ENCODE measurements at regions not wholly inside any gene's neighbourhood (a gene's known extent, or its start where the extent isn't known, plus 50 kb on each side); places are given as distances from the start of the nearest gene placed in this dataset.
"Not testable (repeated sequence)": the region's sequence is repeated elsewhere in the genome, so short reads cannot be mapped to it uniquely, and the experiment has no call there.

- TF ChIP-seq, protein P1, sequence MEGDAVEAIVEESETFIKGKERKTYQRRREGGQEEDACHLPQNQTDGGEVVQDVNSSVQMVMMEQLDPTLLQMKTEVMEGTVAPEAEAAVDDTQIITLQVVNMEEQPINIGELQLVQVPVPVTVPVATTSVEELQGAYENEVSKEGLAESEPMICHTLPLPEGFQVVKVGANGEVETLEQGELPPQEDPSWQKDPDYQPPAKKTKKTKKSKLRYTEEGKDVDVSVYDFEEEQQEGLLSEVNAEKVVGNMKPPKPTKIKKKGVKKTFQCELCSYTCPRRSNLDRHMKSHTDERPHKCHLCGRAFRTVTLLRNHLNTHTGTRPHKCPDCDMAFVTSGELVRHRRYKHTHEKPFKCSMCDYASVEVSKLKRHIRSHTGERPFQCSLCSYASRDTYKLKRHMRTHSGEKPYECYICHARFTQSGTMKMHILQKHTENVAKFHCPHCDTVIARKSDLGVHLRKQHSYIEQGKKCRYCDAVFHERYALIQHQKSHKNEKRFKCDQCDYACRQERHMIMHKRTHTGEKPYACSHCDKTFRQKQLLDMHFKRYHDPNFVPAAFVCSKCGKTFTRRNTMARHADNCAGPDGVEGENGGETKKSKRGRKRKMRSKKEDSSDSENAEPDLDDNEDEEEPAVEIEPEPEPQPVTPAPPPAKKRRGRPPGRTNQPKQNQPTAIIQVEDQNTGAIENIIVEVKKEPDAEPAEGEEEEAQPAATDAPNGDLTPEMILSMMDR (IDR thresholded peaks at IDR 0.05; ENCODE audit: low read depth, low read length, missing input control) = not testable (repeated sequence)
- not testable (repeated sequence) for TF ChIP-seq MAX (IDR thresholded peaks at IDR 0.05); YY1 (IDR thresholded peaks at IDR 0.05); RXRA (IDR thresholded peaks at IDR 0.05); ZBTB33 (IDR thresholded peaks at IDR 0.05); TAF1 (conservative IDR thresholded peaks at IDR 0.05); SP1 (IDR thresholded peaks at IDR 0.05); HNF4G (IDR thresholded peaks at IDR 0.05); RAD21 (IDR thresholded peaks at IDR 0.05)
- TF ChIP-seq, protein P2, sequence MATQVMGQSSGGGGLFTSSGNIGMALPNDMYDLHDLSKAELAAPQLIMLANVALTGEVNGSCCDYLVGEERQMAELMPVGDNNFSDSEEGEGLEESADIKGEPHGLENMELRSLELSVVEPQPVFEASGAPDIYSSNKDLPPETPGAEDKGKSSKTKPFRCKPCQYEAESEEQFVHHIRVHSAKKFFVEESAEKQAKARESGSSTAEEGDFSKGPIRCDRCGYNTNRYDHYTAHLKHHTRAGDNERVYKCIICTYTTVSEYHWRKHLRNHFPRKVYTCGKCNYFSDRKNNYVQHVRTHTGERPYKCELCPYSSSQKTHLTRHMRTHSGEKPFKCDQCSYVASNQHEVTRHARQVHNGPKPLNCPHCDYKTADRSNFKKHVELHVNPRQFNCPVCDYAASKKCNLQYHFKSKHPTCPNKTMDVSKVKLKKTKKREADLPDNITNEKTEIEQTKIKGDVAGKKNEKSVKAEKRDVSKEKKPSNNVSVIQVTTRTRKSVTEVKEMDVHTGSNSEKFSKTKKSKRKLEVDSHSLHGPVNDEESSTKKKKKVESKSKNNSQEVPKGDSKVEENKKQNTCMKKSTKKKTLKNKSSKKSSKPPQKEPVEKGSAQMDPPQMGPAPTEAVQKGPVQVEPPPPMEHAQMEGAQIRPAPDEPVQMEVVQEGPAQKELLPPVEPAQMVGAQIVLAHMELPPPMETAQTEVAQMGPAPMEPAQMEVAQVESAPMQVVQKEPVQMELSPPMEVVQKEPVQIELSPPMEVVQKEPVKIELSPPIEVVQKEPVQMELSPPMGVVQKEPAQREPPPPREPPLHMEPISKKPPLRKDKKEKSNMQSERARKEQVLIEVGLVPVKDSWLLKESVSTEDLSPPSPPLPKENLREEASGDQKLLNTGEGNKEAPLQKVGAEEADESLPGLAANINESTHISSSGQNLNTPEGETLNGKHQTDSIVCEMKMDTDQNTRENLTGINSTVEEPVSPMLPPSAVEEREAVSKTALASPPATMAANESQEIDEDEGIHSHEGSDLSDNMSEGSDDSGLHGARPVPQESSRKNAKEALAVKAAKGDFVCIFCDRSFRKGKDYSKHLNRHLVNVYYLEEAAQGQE (IDR thresholded peaks at IDR 0.05) = not testable (repeated sequence)
These were observed 119.9 kb upstream of the AKAP13 start for GRCh38 chr15:85260526-85260925.
